NCI-H345 treated with DMSO at 0.1 percent for 48 hours (cell line): ENCODE measurements at regions not wholly inside any gene's neighbourhood (a gene's known extent, or its start where the extent isn't known, plus 50 kb on each side); places are given as distances from the start of the nearest gene placed in this dataset.
A peak's percentile ranks its signal among the peaks of the same experiment; 100 is the strongest.

Experiments used
- DNase-seq: peaks from one replicate; lab custom pipeline; 2025; ENCODE audit not compliant: unreplicated experiment; lab: John Stamatoyannopoulos, UW

DNA sequence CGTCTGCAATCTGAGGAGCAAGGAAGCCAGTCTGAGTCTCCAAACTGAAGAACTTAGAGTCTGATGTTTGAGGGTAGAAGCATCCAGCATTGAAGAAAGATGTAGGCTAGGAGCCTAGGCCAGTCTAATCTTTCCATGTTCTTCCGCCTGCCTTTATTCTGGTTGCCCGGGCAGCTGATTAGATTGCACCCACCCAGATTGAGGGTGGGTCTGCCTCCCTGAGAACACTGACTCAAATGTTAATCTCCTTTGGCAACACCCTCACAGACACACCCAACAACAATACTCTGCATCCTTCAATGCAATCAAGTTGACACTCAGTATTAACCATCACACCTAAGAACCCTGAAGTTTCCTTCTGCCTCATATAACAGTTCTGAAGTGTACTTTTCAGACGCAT is 350.1 kb downstream of the RFPL4B start:
- no peak for DNase-seq

- DNase-seq, result no peak
Observed at GRCh38 chr6:112701201-112701600, 354.1 kb downstream of the RFPL4B start.

DNA sequence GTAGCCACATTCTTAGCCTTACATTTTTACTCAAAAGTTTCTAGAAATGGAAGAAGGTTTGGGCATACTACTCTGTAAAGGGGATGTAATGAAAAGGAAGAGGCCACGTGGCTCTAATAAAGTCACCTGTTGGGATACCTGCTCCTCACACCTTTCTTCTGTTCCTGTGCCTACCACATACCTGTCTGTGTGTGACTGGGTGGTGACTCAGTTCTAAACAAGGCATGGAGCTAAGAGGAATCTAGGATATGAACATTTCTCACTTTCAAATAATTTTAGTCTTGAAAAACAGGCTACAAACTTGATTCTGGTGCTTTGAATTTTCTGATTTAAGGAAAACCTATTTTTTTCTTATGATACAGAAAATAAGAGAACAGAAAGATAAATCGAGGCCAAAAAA is 363.6 kb downstream of the RFPL4B start:
- DNase-seq, result no peak

DNA sequence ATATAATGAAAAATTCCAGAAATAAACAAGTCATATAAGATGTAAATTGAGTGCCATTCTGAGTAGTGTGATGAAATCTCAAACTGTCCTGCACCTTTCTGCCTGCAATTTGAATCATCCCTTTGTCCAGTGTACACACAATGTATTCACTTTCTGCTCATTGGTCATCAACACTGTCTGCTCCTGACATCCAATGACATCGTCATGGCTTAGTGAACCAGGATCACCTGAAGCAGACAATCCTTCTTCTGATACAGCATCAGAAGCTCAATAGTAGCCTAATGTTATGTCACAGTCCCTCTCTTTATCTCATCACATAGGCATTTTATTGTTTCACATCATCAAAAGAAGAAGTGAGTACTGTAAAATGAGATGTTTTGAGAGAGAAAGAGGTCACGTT is 366.3 kb downstream of the RFPL4B start:
- no peak for DNase-seq

GRCh38 chr6:112717401-112717800 is 370.3 kb downstream of the RFPL4B start:
- DNase-seq, result no peak

GRCh38 chr6:112717856-112718255 is 370.7 kb downstream of the RFPL4B start:
- DNase-seq, result no peak

GRCh38 chr6:112725541-112726085 is 378.5 kb downstream of the RFPL4B start:
- DNase-seq, result no peak

GRCh38 chr6:112735129-112735528 is 388.0 kb downstream of the RFPL4B start:
- no peak for DNase-seq

- no peak for DNase-seq
Observed at GRCh38 chr6:112739766-112740165, 392.6 kb downstream of the RFPL4B start.

DNA sequence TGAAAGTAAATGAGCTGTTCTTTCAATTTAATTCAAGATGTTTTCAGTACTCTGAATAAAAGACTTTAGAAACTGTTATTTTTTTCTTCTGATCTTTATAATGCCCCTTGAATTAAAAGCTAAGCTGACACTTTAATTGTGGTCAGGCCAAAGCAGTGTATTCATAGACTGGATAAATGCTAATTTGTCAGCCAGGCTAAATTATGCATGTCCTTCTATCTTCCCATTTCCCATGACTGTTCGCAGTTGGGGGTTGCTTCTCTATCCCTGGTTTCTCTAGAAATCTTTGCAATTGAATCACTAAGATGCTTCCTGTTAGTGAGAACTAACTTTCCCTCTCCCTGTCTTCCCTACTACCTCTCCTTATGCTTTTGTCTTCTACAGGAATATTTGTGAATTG is 396.2 kb downstream of the RFPL4B start:
- DNase-seq, result no peak

- DNase-seq, result no peak
Observed at GRCh38 chr6:112744827-112745226, 397.7 kb downstream of the RFPL4B start.

DNA sequence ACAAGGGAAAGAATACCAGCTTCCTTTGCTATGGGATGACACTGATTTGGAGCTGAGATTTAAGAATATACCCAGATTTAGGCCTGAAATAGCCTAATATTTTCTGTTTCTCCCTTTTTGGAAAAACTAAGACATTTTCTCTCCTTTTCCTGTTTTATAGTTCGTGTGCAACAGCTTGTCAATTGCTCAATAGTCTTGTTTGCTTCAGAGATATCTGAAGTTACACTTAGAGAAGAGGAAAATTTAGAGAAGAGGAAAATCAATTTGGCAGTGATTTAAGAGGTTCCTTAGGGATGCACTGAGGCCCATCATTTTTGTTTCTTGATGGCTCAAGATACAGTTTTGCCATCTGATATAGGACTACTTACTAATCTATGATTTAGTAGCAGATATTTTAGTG is 398.6 kb downstream of the RFPL4B start:
- DNase-seq, result no peak

- DNase-seq, result no peak
Observed at GRCh38 chr6:112749673-112750072, 402.5 kb downstream of the RFPL4B start.

- DNase-seq, result no peak
Observed at GRCh38 chr6:112752305-112752704, 405.2 kb downstream of the RFPL4B start.

- no peak for DNase-seq
Observed at GRCh38 chr6:112752791-112753190, 405.7 kb downstream of the RFPL4B start.

DNA sequence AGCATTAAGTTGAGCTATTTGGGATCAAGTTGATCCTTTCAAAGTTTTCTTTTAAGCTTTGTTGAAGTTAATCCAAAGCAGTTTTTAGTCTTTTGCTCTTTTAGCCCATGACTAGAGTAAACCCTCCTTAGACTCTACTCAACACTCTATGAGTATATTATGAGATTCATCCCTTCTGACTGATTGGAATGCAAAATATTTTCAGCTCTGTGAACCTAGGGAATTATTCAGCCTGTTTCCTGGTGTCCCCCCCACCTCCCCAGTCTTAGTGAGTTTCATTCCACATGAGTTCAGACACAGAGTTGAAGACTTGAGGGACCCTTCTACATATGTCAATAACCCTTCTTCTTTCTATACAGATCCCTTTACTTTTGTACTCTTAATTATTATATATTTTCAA is 413.7 kb downstream of the RFPL4B start:
- no peak for DNase-seq

GRCh38 chr6:112761740-112762139 is 414.6 kb downstream of the RFPL4B start:
- no peak for DNase-seq

GRCh38 chr6:112764377-112764776 is 417.2 kb downstream of the RFPL4B start:
- no peak for DNase-seq

GRCh38 chr6:112770308-112770707 is 423.2 kb downstream of the RFPL4B start:
- no peak for DNase-seq

DNA sequence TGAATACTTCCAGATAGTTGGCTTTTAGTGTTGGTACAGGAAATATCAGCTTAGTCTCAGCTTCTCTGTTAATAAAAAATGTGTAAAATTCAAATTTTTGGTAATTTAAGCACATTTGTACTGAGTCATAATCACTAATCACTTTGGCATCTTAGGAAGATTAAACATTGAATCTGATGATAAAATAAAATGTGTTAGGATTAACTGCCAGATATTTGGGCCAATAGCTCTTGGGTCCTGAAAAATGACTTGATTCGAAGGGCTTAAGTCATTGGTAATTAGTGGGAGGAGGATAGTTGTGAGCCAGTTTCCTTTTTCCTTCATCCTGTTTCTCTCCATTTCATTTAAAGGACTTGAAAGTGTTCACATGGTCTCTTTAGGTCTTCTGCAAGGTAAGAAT is 426.1 kb downstream of the RFPL4B start:
- DNase-seq, result no peak

DNA sequence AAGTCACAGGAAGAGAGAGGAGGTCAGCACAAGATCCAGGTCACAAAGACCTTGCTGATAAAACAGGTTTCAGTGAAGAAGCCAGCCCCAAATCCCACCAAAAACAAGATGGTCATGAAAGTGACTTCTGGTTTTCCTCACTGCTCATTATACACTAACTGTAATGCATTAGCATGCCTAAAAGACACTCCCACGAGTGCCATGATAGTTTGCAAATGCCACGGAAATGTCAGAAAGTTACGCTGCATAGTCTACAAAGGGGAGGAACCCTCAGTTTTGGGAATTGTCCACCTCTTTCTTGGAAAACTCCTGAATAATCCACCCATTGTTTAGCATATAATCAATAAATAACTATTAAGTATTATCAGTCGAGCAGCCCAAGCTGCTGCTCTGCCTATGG is 427.2 kb downstream of the RFPL4B start:
- DNase-seq, result no peak

DNA sequence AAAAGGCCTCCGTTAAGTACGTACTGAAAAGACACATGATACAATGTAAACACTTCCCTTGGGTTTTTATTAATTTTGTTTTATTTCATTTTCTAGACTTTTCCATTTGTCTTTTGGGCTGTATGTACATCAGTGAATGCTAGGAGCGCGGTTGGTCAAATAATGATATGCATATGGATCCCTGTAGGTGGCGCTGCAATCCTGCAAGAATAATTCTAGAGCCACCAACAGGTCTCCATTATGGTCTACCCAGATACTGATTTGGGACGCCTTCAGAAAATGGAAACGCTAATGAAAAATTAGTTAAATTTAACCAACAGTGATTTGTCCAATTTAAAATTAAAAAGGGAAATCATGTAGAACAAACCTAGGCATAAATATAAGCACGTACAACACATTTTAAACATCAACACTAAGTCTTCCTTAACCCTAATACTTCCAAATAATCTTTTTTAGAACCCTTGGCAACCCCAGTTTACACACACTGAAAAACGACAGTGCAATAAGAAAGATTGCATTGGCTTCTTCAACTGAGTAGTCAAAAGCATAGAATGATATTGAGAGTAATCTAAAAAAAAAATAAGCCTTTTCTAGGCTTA is 433.5 kb downstream of the RFPL4B start:
- DNase-seq, result peak; percentile 50

- no peak for DNase-seq
Observed at GRCh38 chr6:112781241-112781640, 434.1 kb downstream of the RFPL4B start.
